SK-N-SH (cell line): ENCODE measurements at regions not wholly inside any gene's neighbourhood (a gene's known extent, or its start where the extent isn't known, plus 50 kb on each side); places are given as distances from the start of the nearest gene placed in this dataset.

Experiments
- CTCF ChIA-PET: fragments of 300-600, 350-600 bp; formaldehyde crosslinking; extraction: SDS; loops from one replicate; lab custom pipeline; 2021; lab: Yijun Ruan, JAX
- POLR2A ChIA-PET: fragments of 350-600 bp; sonication (Branson Sonifier 250); formaldehyde crosslinking; extraction: SDS; loops from one replicate; lab custom pipeline; 2020; ENCODE audit warnings: antibody characterized with exemption, inconsistent platforms; lab: Yijun Ruan, JAX
- DNase-seq: peaks from one replicate; pipeline ENCODE4 v3.0.0; 2012
- H2AFZ ChIP-seq: fragments of 200-600 bp; sonication (generic); 2 replicates; pipeline ENCODE4 v1.8.1; 2016; ENCODE audit warnings: antibody characterized with exemption, mild to moderate bottlenecking, low read depth
- H3F3A ChIP-seq: fragments of 200-600 bp; sonication (generic); replicated peaks from 2 replicates; pipeline ENCODE3; 2016; ENCODE audit warnings: antibody characterized with exemption, mild to moderate bottlenecking; ENCODE audit not compliant: insufficient read depth
- H3K27ac ChIP-seq, 2 experiments: fragments of 200-500 bp in 1 of 2; fragments of 200-600 bp in 1 of 2; sonication (Bioruptor generic) in 1 of 2; sonication (generic), shearing (Covaris generic) in 1 of 2; 2 replicates each; pipeline versions ENCODE4 v1.5.1 to v1.6.1; 2014 to 2016; ENCODE audit warnings: low read depth in 2 of 2, inconsistent platforms in 1 of 2, low read length in 1 of 2, mild to moderate bottlenecking in 1 of 2, mixed read lengths in 1 of 2
- H3K27me3 ChIP-seq: fragments of 200-600 bp; sonication (generic), shearing (Covaris generic); 2 replicates; pipeline ENCODE4 v1.6.1; 2016; ENCODE audit warnings: mixed run types; ENCODE audit not compliant: insufficient read depth
- H3K36me3 ChIP-seq, 2 experiments: fragments of 200-500 bp in 1 of 2; fragments of 200-600 bp in 1 of 2; sonication (Bioruptor generic) in 1 of 2; sonication (generic) in 1 of 2; replicated peaks in 1 of 2; 2 replicates each; pipeline versions ENCODE3 to v1.5.1; 2014 to 2016; ENCODE audit warnings: low read length in 1 of 2, mild to moderate bottlenecking in 1 of 2; ENCODE audit not compliant: insufficient read depth in 2 of 2, control insufficient read depth in 1 of 2
- H3K4me1 ChIP-seq, 2 experiments: fragments of 200-500 bp in 1 of 2; fragments of 200-600 bp in 1 of 2; sonication (Bioruptor generic) in 1 of 2; sonication (generic), shearing (Covaris generic) in 1 of 2; 2 replicates each; pipeline versions ENCODE4 v1.5.1 to v1.6.1; 2014 to 2016; ENCODE audit warnings: low read depth in 1 of 2, low read length in 1 of 2, mixed run types in 1 of 2; ENCODE audit not compliant: insufficient read depth in 2 of 2, control insufficient read depth in 1 of 2
- H3K4me2 ChIP-seq: fragments of 200-600 bp; sonication (generic), shearing (Covaris generic); 2 replicates; pipeline ENCODE4 v1.6.1; 2017; ENCODE audit warnings: mixed run types
- H3K4me3 ChIP-seq, 2 experiments: fragments of 200-500 bp in 1 of 2; fragments of 200-600 bp in 1 of 2; sonication (Bioruptor generic) in 1 of 2; sonication (generic), shearing (Covaris generic) in 1 of 2; 2 replicates each; pipeline versions ENCODE4 v1.5.1 to v1.8.1; 2014 to 2016; ENCODE audit warnings: low read depth in 2 of 2, inconsistent platforms in 1 of 2, low read length in 1 of 2, mild to moderate bottlenecking in 1 of 2, mixed read lengths in 1 of 2, moderate library complexity in 1 of 2
- H3K79me2 ChIP-seq: fragments of 200-600 bp; sonication (generic); 2 replicates; pipeline ENCODE4 v1.8.1; 2017; ENCODE audit warnings: mild to moderate bottlenecking; ENCODE audit not compliant: insufficient read depth
- H3K9ac ChIP-seq: fragments of 200-600 bp; sonication (generic); 2 replicates; pipeline ENCODE4 v1.6.1; 2017; ENCODE audit warnings: mixed run types
- H3K9me2 ChIP-seq: fragments of 200-600 bp; sonication (generic); 2 replicates; pipeline ENCODE4 v1.6.1; 2017; ENCODE audit warnings: mixed run types
- H3K9me3 ChIP-seq: fragments of 200-600 bp; sonication (generic); 2 replicates; pipeline ENCODE4 v1.6.1; 2017; ENCODE audit warnings: mixed run types, mild to moderate bottlenecking, moderate library complexity
- H4K20me1 ChIP-seq: fragments of 200-600 bp; sonication (generic); 2 replicates; pipeline ENCODE4 v1.6.1; 2017; ENCODE audit warnings: mild to moderate bottlenecking, mixed run types; ENCODE audit not compliant: insufficient read depth
- CHD2 ChIP-seq: fragments of 150-350 bp; IDR thresholded peaks from 2 replicates; pipeline ENCODE4 v1.6.1; 2018; ENCODE audit warnings: low read length; ENCODE audit not compliant: partially characterized antibody
- CTCF ChIP-seq: fragments of 200-600 bp; sonication (generic); IDR thresholded peaks from 2 replicates; pipeline ENCODE4 v1.6.1; 2017; ENCODE audit warnings: antibody characterized with exemption, mild to moderate bottlenecking, moderate library complexity
- ELF1 ChIP-seq: IDR thresholded peaks from 2 replicates; pipeline ENCODE4 v1.4.0; 2012
- EP300 ChIP-seq, 2 experiments: IDR thresholded peaks; 2 replicates each; pipeline versions ENCODE4 v1.4.0 to v1.6.1; 2012; ENCODE audit warnings: borderline replicate concordance in 1 of 2, low read depth in 1 of 2, low read length in 1 of 2
- FOXJ3 ChIP-seq: sonication (generic); formaldehyde crosslinking; IDR thresholded peaks from 2 replicates; pipeline ENCODE4 v1.5.1; 2020; ENCODE audit warnings: mild to moderate bottlenecking, missing genetic modification reagents
- FOXM1 ChIP-seq: IDR thresholded peaks from 2 replicates; pipeline ENCODE4 v1.4.0; 2012; ENCODE audit warnings: low read depth, mild to moderate bottlenecking
- GABPA ChIP-seq: IDR thresholded peaks from 2 replicates; pipeline ENCODE4 v1.4.0; 2012; ENCODE audit warnings: low read depth, mild to moderate bottlenecking
- GATA2 ChIP-seq: sonication (generic); formaldehyde crosslinking; IDR thresholded peaks from 2 replicates; pipeline ENCODE4 v1.5.0; 2020; ENCODE audit warnings: mild to moderate bottlenecking, missing genetic modification reagents
- JUND ChIP-seq: IDR thresholded peaks from 2 replicates; pipeline ENCODE4 v1.4.0; 2012
- NFIC ChIP-seq: IDR thresholded peaks from 2 replicates; pipeline ENCODE4 v1.4.0; 2012; ENCODE audit warnings: borderline replicate concordance
- PBX3 ChIP-seq: IDR thresholded peaks from 2 replicates; pipeline ENCODE4; 2012
- RAD21 ChIP-seq: IDR thresholded peaks from 2 replicates; pipeline ENCODE4 v1.6.1; 2012; ENCODE audit warnings: mild to moderate bottlenecking, low read length
- RFX5 ChIP-seq: IDR thresholded peaks from 2 replicates; pipeline ENCODE4 v1.6.1; 2012; ENCODE audit warnings: mild to moderate bottlenecking, improper control_type of control experiment, low read length
- RXRA ChIP-seq: IDR thresholded peaks from 2 replicates; pipeline ENCODE4 v1.4.0; 2012; ENCODE audit warnings: low read depth, mild to moderate bottlenecking, borderline replicate concordance
- TCF12 ChIP-seq: IDR thresholded peaks from 2 replicates; pipeline ENCODE4 v1.4.0; 2012
- YY1 ChIP-seq: IDR thresholded peaks from 2 replicates; pipeline ENCODE4 v1.4.0; 2012; ENCODE audit warnings: low read depth, mild to moderate bottlenecking
- WGBS: methylation state at CpG from one replicate; pipeline ENCODE4 v1.1.6; 2017; ENCODE audit warnings: low lambda C conversion rate; 5-methylcytosine and 5-hydroxymethylcytosine counted together
- TF ChIP-seq, protein P1 (sequence below): IDR thresholded peaks from 2 replicates; pipeline ENCODE4 v1.6.1; 2012; ENCODE audit warnings: mild to moderate bottlenecking, low read depth, low read length, moderate library complexity

- Histone ChIP-seq H3K4me3 (no peak overlapping the region), H4K20me1 (no peaks in the 10 kb centered on the region), H3K27ac (no peak overlapping the region), H3K4me1 (no peaks in the 10 kb centered on the region; a peak in 1 of 4 replicates), H3K9me3 (no peaks in the 10 kb centered on the region), H3K36me3 (no peaks in the 10 kb centered on the region), H3K27me3 (no peaks in the 10 kb centered on the region), H3K79me2 (no peaks in the 10 kb centered on the region), H2AFZ (no peak overlapping the region), H3K4me2 (no peak overlapping the region), H3K9ac (no peak overlapping the region), H3F3A (no peaks in the 10 kb centered on the region), H3K9me2 (no peaks in the 10 kb centered on the region)
- WGBS, result 75% methylated on average over 3 of the region's 3 CpGs
- POLR2A ChIA-PET, result no interaction called here
- no peak for DNase-seq
- TF ChIP-seq PBX3 (no peak), CHD2 (no peak), RXRA (no peak), CTCF (no peak), YY1 (no peak), RFX5 (no peak), RAD21 (no peak), GABPA (no peak), JUND (no peak), NFIC (no peak), EP300 (IDR thresholded peaks at IDR 0.05; ENCODE audit: borderline replicate concordance in 1 of 2, low read depth in 1 of 2, low read length in 1 of 2) (no peak), ELF1 (no peak), FOXM1 (no peak), GATA2 (CRISPR knock-in tag) (no peak), FOXJ3 (CRISPR knock-in tag) (no peak), TCF12 (no peak)
- TF ChIP-seq, protein P1, sequence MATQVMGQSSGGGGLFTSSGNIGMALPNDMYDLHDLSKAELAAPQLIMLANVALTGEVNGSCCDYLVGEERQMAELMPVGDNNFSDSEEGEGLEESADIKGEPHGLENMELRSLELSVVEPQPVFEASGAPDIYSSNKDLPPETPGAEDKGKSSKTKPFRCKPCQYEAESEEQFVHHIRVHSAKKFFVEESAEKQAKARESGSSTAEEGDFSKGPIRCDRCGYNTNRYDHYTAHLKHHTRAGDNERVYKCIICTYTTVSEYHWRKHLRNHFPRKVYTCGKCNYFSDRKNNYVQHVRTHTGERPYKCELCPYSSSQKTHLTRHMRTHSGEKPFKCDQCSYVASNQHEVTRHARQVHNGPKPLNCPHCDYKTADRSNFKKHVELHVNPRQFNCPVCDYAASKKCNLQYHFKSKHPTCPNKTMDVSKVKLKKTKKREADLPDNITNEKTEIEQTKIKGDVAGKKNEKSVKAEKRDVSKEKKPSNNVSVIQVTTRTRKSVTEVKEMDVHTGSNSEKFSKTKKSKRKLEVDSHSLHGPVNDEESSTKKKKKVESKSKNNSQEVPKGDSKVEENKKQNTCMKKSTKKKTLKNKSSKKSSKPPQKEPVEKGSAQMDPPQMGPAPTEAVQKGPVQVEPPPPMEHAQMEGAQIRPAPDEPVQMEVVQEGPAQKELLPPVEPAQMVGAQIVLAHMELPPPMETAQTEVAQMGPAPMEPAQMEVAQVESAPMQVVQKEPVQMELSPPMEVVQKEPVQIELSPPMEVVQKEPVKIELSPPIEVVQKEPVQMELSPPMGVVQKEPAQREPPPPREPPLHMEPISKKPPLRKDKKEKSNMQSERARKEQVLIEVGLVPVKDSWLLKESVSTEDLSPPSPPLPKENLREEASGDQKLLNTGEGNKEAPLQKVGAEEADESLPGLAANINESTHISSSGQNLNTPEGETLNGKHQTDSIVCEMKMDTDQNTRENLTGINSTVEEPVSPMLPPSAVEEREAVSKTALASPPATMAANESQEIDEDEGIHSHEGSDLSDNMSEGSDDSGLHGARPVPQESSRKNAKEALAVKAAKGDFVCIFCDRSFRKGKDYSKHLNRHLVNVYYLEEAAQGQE, result no peak
- CTCF ChIA-PET, result interaction anchor here (1.2 to 2.4 kb wide), 2 partner anchors 8 to 203 kb away, joined by 5 to 10 read pairs; no protein-coding TSS in a partner anchor
Measured at GRCh38 chr4:89665662-89666061, 171.3 kb downstream of the SNCA start.
